IPS-15b (cell line): ENCODE measurements at regions not wholly inside any gene's neighbourhood (a gene's known extent, or its start where the extent isn't known, plus 50 kb on each side); places are given as distances from the start of the nearest gene placed in this dataset.

ENCODE experiments used
- H3K27me3 ChIP-seq: one replicate; pipeline ENCODE4 v1.6.1; 2013; ENCODE audit warnings: low read length; ENCODE audit not compliant: control insufficient read depth, insufficient read depth
- H3K36me3 ChIP-seq: one replicate; pipeline ENCODE4 v1.6.1; 2013; ENCODE audit warnings: low read length; ENCODE audit not compliant: control insufficient read depth, insufficient read depth
- H3K4me1 ChIP-seq: one replicate; pipeline ENCODE4 v1.6.1; 2013; ENCODE audit warnings: mild to moderate bottlenecking, low read length; ENCODE audit not compliant: control insufficient read depth, insufficient read depth
- H3K4me3 ChIP-seq: one replicate; pipeline ENCODE4 v1.5.1; 2013; ENCODE audit warnings: low read depth, low read length
- H3K9ac ChIP-seq: one replicate; pipeline ENCODE4 v1.6.1; 2013; ENCODE audit warnings: low read depth, mild to moderate bottlenecking, low read length
- H3K9me3 ChIP-seq: one replicate; pipeline ENCODE4 v1.6.1; 2013; ENCODE audit warnings: mild to moderate bottlenecking, low read length; ENCODE audit not compliant: control insufficient read depth, insufficient read depth

DNA sequence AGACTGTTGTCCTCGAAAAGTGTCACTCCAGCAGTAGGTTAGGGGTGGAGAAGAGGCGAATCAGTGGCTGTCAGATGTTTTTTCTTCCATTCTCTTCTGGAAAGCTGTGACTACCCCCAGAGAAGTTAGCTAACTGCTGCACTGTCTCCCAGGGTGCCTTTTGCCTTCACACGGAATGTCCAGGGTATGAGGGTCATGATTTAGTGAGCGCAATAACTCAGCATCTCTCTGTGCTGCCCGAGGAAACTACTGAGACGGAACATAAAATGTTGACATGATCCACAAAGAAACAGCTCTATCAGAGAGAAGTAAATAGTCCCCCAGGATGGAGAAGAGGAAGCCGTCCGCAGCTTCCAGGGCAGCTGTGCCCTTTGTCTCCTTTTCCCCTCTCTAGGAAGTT, 254.0 kb upstream of the ARGLU1 start:
- Histone ChIP-seq H3K9me3 (no peaks in the 10 kb centered on the region), H3K4me1 (no peaks in the 10 kb centered on the region), H3K9ac (no peak overlapping the region), H3K36me3 (no peaks in the 10 kb centered on the region), H3K27me3 (no peaks in the 10 kb centered on the region), H3K4me3 (no peak overlapping the region)

DNA sequence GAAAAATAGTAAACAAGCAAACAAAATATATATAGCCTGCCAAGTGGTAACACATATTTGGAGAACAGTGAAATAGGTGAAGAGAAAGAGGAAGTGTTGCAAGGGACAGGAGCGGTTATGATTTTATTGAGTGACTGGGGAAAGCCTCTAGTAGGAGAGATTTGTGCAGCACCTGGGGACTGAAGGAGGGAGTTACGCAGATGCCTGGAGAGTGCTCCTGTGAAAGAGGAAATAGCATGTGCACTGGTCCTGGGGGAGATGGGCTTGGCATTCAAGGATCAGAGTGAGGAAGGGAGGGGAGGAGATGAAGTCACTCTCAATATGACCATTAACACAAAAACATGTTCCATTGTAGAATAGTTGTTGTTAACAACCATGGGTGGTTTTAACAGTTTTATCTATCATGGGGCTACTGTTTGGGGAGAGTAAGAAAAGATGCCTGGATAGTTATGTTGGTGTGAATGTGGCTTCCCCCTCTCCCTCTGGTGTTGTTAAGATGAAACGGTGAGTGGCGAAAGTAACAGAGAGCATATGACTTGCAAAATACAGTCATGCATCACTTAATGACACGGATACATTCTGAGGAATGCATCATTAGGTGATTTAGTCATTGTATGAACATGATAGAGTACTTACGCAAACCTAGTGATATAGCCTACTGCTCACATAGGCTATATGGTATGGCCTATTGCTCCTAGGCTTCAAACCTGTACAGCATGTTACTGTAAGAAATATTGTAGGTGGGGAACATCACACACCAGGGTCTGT, 251.7 kb upstream of the ARGLU1 start:
- Histone ChIP-seq H3K4me3 (no peak overlapping the region), H3K27me3 (no peaks in the 10 kb centered on the region), H3K9ac (no peak overlapping the region), H3K4me1 (peaks cover 7% of the 10 kb centered on the region), H3K36me3 (no peaks in the 10 kb centered on the region), H3K9me3 (no peaks in the 10 kb centered on the region)

DNA sequence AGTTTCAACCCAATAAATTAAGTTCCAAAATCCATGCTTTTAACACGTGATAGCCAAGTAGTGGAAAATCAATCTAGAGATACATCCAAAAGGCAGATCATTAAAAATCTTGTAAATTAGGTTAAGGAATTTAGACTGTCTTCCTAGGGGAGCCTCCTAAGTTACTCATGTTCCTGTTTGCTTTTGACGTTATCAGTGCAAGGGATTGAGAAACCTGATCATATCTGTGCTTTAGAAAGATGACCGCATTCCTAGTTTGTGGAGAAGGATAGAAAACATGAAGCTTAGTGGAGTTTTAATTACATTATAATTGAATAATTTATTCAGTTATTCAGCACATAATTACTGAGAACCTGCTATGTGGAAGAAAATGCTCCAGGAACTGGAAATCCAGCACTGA, 251.0 kb upstream of the ARGLU1 start:
- Histone ChIP-seq H3K4me3 (no peak overlapping the region), H3K4me1 (peaks cover 7% of the 10 kb centered on the region), H3K9ac (no peak overlapping the region), H3K27me3 (no peaks in the 10 kb centered on the region), H3K36me3 (no peaks in the 10 kb centered on the region), H3K9me3 (no peaks in the 10 kb centered on the region)

DNA sequence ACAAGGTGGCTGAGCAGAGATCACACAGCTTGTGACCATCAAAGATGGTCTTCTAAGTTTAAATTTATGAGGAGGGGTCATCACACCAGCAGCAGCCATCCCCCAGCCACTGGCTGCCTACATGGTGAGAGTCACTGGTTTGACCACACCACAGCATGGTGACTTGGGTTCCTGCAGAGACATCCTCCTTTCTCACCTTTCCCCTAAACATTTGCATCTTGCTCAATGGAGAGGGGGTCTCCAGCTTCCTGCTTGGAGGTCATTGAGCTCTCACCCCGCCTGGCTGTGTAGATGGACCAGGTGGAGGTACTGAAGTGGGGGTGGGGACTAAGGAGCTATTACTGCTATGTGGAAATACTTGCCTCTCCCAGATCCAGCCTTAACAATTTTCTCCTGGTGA, 247.6 kb upstream of the ARGLU1 start:
- Histone ChIP-seq H3K9me3 (no peaks in the 10 kb centered on the region), H3K4me3 (no peak overlapping the region), H3K9ac (no peak overlapping the region), H3K4me1 (peaks cover 7% of the 10 kb centered on the region), H3K36me3 (no peaks in the 10 kb centered on the region), H3K27me3 (no peaks in the 10 kb centered on the region)

DNA sequence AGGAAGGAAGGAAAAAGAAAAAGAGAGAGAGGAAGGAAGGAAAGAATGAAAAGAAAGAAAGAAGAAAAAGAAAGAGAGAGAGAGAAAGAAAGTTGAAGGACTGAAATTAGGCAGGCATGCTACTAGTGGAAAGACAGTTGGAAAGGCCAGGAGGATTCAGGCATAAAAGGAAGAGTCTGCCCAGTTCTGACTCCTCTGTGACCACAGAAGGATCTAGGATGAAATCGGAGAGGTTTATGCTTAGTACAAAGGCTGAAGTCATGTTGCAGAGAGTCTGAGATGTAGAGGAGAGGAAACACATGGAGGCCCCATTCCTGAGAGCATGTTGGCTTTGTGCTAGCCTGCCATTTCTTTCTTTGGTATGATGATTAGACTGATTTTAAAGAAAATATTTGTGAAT, 246.5 kb upstream of the ARGLU1 start:
- Histone ChIP-seq H3K36me3 (no peaks in the 10 kb centered on the region), H3K9ac (no peak overlapping the region), H3K9me3 (no peaks in the 10 kb centered on the region), H3K27me3 (no peaks in the 10 kb centered on the region), H3K4me3 (no peak overlapping the region), H3K4me1 (peaks cover 7% of the 10 kb centered on the region)

DNA sequence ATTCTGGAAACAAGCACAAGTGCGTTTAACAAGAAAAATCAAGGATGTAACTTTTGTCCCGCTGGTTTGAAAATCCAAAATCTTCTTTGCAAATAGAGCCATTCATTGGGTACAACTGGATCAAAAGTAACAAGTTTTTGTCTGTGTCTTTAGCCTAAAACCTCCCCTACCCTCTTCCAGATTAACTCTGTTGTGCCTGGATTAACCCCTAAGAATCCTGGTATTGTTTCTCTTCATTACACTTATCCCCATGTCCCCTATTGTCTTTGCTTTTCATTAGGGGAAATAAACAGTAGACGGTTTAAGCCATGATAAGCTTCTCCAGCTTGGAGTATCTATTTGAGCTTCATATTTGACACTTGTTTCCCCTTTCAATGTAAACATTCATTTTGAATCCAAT, 242.1 kb upstream of the ARGLU1 start:
- Histone ChIP-seq H3K9me3 (no peaks in the 10 kb centered on the region), H3K36me3 (no peaks in the 10 kb centered on the region), H3K4me1 (peaks cover 3% of the 10 kb centered on the region), H3K9ac (no peak overlapping the region), H3K27me3 (no peaks in the 10 kb centered on the region), H3K4me3 (no peak overlapping the region)

DNA sequence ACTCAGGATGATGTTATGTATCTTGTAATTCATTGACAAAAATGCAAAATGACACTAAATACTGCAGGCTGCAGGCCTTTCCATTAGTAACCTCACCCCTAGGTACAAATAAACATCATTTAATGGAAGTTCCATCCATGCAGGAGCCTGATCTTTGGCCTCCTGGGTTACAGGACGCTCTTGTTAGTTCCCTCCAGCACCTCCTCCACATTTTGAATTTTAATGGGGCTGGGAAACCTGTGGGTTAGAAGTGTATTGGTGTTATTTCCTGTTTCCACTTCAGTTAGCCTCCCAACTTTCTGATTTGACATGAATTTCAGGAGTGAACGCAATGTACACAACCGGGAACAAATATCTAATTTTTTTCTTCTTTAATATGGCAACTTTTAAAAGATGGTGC, 237.1 kb upstream of the ARGLU1 start:
- no peaks in the 10 kb centered on the region for H3K9me3 ChIP-seq
- H3K4me3 ChIP-seq, result no peak overlapping the region
- no peaks in the 10 kb centered on the region for H3K27me3 ChIP-seq
- H3K9ac ChIP-seq, result no peak overlapping the region
- no peaks in the 10 kb centered on the region for H3K36me3 ChIP-seq
- H3K4me1 ChIP-seq, result peaks cover 9% of the 10 kb centered on the region

DNA sequence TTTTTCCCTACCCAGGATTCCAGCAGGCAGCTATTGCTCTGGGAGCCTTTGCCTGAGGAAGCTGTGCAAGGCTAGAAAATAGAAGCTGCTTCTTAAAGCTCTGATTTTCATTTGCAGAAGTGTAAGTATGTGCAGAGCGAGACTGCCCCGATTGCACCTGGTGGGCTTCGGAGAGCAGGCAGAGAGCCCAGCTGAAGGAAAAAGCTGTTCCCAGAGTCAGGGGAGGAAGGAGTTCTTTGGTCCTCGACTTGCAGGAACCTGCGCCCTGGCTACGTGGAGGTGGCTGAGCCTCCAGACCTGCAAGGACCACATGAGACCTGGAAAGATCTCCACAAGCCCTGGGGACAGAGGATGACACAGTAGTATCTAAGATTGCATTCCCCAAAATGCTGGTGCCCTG, 235.0 kb upstream of the ARGLU1 start:
- H3K4me1 ChIP-seq, result peaks cover 9% of the 10 kb centered on the region
- no peak overlapping the region for H3K9ac ChIP-seq
- no peak overlapping the region for H3K4me3 ChIP-seq
- peaks cover 12% of the 10 kb centered on the region for H3K27me3 ChIP-seq
- no peaks in the 10 kb centered on the region for H3K9me3 ChIP-seq
- no peaks in the 10 kb centered on the region for H3K36me3 ChIP-seq

DNA sequence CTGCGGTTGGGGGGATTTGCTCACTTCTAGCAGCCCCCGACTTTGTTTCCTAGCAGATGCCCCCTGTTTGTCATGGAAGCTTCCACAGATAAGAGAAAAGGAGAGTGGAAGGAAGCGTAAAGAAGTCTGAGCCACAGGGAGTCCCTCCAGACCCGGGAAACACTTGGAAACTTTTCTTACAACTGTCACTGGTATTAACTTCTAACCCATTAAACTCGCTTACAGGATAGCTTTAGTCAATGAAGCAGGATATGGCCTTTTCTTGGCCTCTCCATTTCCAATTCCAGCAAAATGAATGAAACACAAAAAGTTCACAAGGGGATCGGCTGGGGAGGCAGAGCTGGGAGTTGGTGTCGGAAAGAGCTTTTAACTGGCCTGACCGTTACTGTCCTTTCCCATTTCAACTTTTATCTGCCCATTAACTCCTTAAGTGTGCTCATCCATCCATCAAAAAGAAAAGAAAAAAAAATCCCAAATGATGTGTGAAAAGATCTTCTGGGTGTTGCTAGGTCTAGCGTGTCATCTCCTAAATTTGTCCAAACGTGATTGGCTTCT, 231.9 kb upstream of the ARGLU1 start:
- Histone ChIP-seq H3K4me3 (no peak overlapping the region), H3K36me3 (no peaks in the 10 kb centered on the region), H3K4me1 (peaks cover 17% of the 10 kb centered on the region), H3K9me3 (no peaks in the 10 kb centered on the region), H3K9ac (no peak overlapping the region), H3K27me3 (peaks cover 12% of the 10 kb centered on the region)

DNA sequence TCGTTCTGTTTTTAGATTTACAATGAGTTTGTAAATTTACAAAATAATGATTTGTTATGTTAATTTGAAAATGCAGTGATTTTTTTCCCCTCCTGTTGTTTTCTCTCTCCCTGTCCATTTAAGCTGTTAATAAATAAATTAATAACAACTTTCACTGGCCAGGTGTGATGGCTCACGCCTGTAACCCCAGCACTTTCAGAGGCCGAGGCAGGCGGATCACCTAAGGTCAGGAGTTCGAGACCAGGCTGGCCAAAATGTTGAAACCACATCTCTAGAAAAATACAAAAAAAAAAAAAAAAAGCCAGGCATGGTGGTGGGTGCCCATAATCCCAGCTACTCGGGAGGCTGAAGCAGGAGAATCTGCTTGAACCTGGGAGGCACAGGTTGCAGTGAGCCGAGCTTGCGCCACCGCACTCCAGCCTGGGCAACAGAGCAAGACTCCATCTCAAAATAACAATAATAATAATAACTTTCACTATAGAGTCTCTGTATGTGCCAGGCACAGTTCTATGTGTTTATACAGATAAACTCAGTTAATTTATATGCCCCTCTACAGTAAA, 229.2 kb upstream of the ARGLU1 start:
- Histone ChIP-seq H3K27me3 (peaks cover 12% of the 10 kb centered on the region), H3K36me3 (no peaks in the 10 kb centered on the region), H3K9me3 (no peaks in the 10 kb centered on the region), H3K4me1 (peaks cover 12% of the 10 kb centered on the region), H3K9ac (no peak overlapping the region), H3K4me3 (no peak overlapping the region)

DNA sequence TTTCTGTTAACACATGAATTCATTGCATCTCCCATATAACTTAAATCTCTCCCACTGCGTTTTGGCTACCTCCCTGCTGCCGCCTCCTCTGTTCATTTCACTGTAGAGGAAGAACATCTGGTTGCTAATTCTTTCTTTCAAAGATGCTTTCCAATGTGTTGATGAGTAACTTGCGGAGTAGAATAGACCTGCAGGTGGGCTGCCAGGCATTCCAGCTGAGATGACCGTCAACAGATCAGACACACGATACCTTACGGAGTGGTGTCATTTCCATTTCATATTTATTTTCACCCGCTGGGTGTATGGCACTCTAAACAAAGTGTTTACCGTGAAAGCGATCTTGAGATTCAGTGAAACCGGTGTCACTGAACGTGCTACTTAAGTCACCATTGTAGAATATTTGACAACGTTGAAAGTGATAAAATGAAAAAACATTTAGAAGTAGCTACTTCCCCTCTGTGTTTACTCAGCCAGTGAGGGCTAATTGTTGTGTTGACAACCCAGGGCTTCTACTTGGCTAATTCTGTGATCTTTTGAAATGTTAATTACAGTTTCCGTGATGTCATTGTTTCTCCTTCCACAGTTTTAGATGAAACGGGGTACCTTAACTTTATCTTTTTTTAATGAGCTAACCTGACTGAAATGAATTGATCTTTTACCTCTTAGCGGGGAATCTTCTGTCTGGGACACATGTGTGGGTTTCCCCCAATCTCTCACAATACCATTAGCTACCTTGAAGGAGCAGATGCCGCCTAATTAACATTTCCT, 228.5 kb upstream of the ARGLU1 start:
- peak overlapping the region; percentile 47 for H3K4me3 ChIP-seq
- no peaks in the 10 kb centered on the region for H3K36me3 ChIP-seq
- peaks cover 12% of the 10 kb centered on the region for H3K4me1 ChIP-seq
- no peaks in the 10 kb centered on the region for H3K9me3 ChIP-seq
- peaks cover 12% of the 10 kb centered on the region for H3K27me3 ChIP-seq
- no peak overlapping the region for H3K9ac ChIP-seq
